Hepatic stellate cell (primary cell): ENCODE measurements at regions not wholly inside any gene's neighbourhood (a gene's known extent, or its start where the extent isn't known, plus 50 kb on each side); places are given as distances from the start of the nearest gene placed in this dataset.
"Not testable (repeated sequence)": the region's sequence is repeated elsewhere in the genome, so short reads cannot be mapped to it uniquely, and the experiment has no call there.

Source experiments
- DNase-seq: peaks from one replicate; pipeline ENCODE4 v3.0.0; 2011; ENCODE audit warnings: low spot score

DNA sequence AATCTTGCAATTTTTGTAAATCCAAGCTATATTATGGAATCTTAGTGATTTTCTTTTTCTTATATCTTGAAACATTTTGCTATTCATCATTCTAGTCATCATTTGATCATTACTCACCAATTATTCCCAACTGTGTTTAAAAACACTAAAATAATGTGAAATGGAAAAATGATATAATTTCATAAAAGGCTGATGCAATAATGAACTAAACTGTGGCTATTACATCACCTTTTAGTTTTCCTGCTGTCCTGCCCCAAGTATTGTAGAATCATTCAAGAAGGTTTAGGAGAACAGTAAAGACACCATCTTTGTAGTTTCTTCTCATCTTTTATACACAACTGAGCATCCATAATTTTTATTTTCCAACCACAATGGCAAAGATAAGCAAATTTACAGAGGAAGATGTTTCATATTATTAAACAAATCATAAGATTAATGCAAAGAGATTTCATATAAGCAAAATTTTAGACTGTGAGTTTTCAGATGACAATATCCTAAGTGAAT, 431.0 kb upstream of the SLC30A5 start:
- no peak for DNase-seq

DNA sequence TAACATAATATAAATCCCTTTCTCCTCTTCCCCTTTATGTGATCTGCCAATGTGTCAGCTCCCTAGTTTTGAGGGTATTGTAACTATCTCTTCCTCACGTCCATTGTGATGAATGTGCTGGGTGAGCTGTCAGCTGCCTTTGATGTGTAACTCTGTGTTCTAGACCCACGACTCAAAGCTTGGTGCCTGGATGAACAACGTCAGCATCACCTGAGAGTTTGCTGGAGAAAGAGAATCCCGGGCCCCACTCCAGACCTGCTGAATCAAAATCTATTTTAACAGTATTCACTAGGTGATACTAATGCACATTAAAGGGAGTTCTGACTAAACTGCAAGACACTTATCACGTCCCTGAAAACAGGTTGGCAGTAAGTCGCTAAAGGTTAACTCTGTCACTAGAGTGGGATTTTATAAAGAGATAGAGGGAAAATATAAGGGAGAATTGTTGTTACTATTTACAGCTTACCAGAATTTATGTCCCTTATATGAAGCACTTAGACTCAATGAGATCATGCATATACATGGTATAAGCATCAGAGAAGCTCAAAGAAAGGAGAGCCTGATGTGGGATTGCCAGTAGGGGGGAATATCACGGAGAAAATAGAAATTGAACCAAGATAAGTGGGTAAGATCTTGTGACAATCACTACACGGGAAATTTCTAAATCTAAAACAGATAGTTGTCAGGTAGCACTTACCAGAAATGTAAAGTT, 423.8 kb upstream of the SLC30A5 start:
- DNase-seq = no peak

DNA sequence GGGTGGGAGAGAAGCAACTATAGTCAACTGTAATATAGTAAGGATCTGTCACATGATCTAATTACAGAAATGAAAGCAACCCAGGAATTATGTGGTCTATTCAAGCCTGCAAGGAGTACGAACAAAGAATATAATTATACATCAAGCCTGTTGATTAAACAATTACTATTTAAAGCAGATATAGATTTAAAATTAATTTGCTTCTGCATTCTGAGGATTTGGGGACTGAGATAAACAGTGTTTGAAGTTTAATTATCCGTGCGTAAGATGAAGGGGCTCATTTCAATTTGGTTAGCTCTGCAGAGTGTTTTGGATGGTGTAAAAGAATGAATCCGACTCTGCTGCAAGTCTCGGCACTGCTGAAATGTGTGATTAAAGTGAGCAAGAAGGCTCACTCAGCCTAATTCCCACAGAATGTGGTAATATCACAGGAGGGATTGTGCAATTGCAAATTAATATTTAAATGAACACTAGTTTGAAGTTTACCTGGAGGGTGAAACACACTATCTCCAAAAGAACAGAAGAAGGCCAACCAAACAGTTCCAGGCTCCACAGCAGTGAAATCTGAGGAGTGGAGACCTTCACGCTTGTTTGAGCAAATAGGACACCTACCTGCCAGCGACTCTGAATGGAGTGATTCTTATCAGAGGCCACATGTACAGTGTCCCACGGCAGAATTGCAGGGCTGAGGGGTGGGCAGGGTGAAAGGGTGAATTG, 420.6 kb upstream of the SLC30A5 start:
- no peak for DNase-seq

DNA sequence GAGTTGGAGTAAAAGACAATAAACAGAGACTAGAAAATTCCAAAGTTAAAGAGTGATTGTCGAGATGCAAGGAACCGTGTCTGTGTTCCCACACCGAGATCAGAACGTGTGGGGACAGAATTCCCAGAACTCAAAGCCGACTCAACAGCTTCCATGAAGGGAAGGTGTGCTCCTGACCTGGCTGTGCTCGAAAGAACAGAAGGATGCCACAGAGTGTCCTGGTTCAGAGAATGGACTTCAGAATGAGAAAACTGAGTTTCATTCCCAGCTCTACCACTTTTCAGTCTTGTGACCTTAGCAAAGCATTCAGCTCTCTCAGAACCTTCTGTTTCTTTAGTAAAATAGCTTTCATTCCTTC, 420.0 kb upstream of the SLC30A5 start:
- DNase-seq = no peak

DNA sequence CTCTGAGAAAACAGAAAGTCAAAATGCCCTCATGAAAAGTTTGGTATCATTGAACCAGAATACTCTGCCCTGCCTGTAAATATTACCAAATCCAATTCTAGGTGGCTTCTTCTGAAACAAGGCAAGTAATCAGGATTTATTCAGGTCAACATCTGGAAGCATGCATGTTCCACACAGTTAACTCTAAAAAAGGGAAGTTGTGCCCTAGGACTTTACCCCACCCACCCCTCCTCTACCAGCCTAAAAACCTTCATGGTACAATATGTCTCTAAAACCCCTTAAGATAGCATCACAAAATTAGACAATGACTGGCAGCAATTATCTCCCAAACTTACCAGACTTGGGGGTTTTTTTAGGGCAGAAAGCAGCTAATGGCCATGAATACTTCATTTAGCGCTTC, 414.8 kb upstream of the SLC30A5 start:
- DNase-seq = no peak

DNA sequence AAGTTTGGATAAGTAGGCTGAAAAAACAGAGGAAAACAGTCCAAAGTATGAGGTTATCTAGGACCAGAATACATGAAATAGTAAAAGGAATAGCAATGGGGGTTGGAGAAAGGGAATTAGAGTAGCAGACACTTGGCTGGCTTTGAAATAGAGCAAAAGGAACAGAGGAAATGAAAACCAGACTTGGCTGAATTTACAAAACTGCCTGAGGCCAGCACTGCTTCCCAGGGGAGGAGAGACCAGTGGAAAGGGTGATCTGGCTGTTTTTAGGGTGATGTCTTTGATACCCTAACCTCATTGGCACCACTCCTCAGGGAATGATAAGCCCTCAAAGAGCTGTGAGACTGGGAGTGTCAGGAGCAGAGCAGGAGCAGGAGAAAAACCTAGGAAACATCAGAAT, 413.4 kb upstream of the SLC30A5 start:
- DNase-seq = no peak

DNA sequence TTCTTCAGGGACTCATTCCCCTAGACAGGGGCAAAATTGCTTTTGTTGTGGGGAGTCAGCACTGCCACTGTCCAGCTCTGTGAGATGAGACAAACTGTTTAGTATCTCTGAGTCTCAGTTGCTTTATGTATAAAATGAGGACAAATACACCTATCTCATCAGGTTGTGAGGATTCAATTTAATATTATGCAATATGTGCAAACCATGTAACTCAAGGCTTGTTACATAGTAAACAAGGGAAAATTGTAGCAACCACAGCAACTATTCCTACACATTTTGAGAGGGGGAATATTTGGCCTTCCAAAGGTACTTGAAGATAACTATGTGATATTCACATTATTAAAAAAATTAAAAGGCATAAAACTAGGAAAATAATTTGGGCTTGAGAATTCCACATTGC, 411.9 kb upstream of the SLC30A5 start:
- no peak for DNase-seq

DNA sequence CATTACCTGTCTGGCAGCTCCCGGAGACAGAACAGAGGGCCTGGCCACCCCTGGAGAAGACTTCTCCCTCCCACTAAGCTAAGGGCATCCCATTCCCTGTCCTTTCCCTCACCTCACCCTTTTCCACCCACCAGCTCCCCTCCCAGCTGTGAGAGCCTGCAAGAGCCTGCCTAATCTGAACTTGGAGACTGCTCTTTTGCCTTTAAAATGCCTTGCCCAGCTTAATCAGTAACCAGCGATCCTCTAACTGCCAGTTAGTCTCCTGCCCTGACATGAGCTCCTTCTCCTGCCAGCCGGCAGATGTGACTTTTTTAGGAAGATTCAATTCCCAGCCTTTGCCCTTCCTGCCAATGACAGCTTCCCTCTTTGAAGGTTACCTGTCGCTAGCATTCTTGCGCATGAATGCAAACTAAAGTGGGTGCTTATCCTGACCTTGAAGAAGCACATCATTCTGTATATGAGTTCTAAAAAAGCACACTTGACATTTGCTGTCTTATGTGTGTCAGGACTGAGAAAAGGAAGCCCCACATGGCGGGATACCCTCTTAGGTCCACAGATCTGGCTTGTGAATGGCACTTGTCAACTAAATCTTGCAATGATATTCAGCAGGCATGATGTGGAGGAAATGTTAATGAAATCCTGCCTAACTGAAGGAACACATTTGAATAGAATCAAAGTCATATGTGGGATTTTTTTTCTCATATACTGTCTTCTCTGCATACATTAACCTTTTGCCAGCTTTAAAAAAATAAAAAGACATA, 411.2 kb upstream of the SLC30A5 start:
- DNase-seq = no peak

DNA sequence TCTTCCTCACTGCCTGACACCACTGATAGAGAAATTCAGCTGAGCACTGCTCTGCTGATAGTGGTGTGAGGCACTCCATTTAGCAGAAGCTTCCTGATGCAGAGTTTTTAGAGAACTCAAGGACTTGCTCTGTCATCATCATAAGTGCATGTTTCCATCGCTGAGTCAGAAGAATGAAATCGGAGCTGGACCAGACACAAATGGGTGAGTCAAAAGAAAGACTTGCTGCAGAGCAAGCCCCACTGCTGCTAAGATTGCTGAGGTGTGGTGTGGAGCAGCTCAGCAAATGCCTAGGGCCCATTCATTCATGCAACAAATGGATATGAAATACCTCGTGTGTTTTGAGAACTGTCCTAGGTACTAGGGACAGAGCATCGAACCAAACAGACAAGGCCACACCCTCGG, 410.2 kb upstream of the SLC30A5 start:
- DNase-seq = peak; percentile 59

DNA sequence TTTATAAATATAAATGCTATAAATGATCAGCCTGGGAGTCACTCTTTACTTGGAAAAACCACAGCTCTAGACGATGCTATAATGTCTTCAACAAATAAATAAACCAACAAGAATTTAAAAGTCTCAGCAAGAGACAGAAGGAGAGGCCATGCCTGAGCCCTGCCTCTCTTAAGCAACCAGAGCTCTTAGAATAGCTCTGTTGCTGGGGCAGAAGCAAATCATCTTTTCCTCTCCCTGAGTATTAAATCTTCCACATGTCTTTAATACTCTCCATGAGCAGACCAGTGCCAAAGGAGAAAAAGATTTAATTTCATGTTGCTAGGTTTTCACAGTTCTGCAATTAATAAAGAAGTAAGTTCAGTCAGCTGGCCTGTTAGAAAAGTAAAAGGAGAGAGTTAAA, 408.0 kb upstream of the SLC30A5 start:
- no peak for DNase-seq

DNA sequence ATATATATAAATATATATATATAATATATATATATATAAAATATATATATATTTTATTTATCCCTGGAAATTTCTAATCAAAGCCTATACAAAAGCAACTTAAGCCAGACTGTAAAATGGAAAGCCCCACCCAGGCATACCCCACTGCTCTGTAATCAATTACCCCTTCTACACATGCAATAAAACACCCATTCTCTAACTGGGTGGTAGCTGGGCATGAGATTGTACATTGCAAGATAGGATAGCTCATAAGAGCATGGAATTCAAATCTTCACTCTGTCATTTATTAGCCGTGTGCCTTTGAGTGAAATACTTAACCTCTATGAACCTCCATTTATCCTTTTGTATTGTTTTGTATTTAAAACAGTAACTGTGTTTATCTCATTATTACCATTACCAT, 405.3 kb upstream of the SLC30A5 start:
- DNase-seq = no peak

DNA sequence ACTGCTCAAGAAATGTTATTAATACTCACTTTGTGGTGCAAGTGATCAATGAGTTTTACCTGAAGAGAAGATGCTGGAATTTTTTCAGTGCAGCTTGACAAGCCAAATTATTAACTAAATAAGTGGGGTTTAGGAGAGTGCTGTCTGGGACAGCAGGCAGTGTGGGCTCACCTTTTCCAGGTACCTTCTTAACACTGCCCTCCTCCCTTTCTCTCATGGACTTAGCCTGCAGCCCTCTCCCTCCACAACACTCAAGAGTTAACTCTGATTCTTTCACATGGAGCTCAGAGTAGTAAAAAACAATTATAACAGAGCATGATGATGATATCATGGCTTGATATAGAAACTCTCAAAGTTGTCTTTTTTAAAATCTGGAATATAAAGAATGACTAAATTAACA, 404.8 kb upstream of the SLC30A5 start:
- DNase-seq = no peak

DNA sequence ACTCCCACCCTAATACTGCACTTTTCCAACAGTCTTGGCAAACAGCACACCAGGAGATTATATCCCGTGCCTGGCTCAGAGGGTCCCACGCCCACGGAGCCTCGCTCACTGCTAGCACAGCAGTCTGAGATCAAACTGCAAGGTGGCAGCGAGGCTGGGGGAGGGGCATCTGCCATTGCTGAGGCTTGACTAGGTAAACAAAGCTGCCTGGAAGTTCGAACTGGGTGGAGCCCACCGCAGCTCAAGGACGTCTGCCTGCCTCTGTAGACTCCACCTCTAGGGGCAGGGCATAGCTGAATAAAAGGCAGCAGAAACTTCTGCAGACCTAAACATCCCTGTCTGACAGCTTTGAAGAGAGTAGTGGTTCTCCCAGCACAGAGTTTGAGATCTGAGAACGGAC, 401.9 kb upstream of the SLC30A5 start:
- DNase-seq = not testable (repeated sequence)

DNA sequence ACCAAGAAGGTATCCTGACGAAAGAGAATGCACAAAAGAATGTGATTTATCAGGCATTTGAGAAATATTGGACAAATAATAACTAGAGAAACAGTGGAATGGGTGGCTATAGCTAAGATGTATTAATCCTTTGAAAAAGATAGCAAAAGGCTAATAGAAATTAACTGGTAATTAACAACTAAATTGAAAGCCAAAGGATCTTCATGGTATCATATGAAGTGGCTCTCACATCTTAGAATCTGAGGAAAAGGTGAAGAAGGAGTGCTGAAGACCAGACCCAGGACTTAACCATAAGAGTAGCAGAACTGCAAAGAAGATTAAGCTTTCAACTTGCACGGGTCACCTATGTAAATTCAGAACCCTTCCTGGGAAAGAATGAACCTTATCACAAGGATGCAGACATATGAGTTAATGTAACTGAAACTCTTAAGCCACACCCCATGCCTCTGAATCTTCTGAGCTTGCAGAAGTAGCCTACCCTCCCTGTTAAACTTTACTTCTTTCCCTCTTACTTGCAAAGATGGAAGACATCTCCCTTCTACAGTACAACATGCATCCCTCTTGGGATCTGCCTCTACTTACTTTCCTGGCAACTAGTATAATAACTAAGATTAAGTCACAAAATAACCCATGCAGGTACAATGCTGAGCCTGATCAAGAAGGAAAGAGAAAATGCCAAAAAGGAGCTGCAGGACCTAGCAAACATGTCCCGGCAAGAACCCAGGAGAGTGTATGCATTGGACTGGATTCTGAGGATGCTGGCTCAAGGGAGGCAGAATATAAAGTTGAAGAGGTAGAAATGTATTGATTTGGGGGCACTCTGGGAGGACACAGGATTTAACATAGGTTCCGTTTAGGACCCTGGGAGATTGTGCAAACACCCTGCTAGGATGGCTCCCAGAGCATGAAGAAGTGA, 395.5 kb upstream of the SLC30A5 start:
- DNase-seq = no peak

DNA sequence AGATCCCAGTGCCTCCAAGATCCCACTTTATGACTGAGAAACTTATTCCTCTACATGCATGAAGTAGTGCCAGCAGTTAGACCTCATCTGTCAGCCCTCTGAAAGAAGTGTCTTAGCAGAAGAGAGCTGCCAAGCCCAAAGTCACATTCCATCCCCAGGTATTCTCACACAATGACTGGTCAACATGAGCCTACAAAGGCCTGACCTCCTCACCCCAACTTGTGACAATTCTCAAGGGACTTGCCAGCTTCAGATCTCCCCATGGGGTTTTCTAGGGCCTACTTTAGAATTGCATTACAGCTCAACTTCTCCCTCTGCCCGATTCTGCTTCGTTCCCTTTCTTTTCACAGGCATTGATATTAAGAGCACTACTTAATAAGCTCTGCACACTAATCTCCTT, 393.8 kb upstream of the SLC30A5 start:
- DNase-seq = no peak

DNA sequence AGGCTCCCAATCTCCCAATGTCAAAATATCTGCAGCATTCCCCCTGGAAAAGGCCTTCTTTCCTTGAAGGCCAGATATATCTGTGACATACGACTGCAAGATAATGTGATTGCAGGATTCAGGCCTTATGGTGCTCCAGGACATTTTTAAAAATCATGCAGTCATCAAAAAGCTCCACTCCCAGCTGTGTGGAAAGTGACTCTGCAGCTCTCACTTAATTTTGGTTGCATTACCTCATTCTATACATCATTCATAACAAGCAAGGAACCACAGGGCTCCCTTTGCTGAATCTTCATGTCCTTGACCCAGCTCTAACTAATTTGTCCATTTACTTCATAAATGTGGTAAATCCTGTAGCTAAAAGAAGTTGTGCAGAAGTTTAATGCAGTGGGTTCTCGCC, 386.2 kb upstream of the SLC30A5 start:
- DNase-seq = no peak

DNA sequence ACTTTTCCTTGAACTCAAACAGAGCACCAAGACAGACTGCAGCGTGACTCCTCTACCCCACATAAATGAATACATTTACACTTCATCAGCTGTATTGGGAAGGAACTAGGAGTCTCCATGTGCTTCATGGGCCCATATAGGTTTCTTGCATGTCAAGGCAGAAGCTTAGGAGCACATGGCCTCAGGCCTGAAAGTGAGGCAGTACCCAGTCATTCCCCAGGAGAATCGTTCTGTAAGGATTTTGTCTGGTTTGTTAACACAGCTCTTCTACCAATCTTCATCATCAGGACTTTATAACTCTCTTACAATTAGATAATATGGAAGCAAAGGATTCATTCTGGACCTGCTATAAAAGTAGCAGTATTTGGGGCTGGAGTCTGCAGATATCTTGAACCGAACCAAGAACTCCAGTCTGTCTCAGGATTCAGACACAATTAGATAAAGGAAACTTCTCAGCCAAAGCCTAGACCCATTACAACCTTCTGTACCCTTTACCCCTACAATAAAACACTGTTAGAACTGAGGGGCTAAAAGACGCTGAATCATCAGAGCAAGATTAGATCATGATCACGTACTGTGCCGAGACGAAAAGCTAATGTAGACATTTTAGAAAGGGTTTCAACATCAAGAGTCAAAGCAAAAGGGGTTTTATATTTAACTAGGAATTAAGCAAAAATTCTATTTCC, 385.5 kb upstream of the SLC30A5 start:
- no peak for DNase-seq

DNA sequence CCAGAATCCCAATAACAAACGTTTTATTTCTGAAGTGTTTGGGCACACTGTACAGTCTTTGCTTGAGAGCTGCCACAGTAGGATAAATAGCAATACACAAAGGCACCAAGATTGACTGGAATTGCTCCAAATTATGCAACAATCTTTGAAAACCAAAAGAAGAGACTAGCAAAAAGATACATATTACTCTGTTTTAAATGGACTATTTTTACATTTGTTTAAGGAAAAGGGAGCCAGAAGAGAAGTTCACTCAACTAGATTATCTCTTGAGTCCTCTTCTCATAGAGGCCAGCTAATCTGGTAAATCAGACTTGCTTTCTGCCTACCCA, 385.0 kb upstream of the SLC30A5 start:
- DNase-seq = no peak

DNA sequence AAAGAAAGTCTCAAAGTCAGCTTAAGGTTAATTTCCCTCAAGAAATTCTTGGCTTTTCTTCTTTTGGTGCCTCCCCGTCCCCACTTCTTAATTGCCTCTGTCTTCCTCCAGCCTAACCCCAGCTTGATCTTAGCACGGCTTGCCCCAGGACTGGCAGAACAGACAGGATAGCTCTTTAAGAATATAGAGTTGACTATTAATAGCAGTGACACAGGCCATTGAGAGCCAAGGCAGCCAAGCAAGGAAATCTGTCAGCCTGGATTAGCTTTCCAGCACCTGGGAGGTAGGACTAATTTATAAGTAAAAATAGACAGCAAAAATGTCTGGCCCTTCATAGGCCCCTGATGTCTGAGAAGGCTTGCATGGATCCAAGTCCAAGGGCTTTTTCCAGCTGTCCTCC, 384.6 kb upstream of the SLC30A5 start:
- DNase-seq = no peak

DNA sequence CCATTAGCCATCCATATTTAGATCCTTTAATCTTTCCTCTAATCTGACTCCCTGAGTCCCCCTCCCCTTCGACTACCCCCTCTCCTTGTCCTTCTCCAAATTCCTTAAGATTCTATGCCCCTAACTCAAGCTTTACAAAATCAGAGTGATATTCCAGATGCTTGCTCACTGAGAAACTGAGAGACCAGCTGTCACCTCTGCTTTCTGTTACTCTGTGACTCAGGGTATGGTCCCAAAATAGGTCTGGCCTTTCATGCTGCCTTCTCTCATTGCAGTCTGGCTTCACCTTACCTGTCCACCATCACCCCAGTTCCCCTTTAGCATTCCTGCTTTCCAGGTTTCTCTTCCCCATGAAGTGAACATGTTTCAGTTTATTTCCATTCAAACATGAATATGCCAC, 383.3 kb upstream of the SLC30A5 start:
- no peak for DNase-seq
